C4-2B (cell line): ENCODE measurements at regions not wholly inside any gene's neighbourhood (a gene's known extent, or its start where the extent isn't known, plus 50 kb on each side); places are given as distances from the start of the nearest gene placed in this dataset.

ENCODE experiments used
- ZFX ChIP-seq: fragments of 450-650 bp; IDR thresholded peaks from 2 replicates; pipeline ENCODE4 v1.6.1; 2017
- TF ChIP-seq, protein P1 (sequence below): fragments of 450-650 bp; conservative IDR thresholded peaks from 2 replicates; pipeline ENCODE4 v1.5.1; 2017; ENCODE audit warnings: mild to moderate bottlenecking

DNA sequence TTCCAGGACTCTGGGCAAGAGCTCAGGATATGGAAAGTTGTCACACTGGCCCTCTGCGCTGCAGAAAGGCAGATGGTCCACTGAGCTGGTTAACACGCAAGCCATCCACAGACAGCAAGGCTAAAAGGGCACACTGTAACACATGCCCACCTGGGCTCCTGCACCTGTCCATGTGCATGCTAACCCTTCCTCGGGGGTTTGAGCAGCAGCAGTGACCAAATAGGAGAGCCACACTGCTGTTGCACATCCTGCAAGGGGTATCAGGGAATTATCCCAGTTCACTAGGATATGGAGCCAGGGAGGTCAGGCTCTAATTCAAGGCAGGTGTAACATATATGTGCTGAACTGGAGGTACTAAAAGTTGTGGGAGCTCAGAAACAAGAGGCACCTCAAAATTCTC is 471.0 kb upstream of the CDH5 start:
- TF ChIP-seq, protein P1, sequence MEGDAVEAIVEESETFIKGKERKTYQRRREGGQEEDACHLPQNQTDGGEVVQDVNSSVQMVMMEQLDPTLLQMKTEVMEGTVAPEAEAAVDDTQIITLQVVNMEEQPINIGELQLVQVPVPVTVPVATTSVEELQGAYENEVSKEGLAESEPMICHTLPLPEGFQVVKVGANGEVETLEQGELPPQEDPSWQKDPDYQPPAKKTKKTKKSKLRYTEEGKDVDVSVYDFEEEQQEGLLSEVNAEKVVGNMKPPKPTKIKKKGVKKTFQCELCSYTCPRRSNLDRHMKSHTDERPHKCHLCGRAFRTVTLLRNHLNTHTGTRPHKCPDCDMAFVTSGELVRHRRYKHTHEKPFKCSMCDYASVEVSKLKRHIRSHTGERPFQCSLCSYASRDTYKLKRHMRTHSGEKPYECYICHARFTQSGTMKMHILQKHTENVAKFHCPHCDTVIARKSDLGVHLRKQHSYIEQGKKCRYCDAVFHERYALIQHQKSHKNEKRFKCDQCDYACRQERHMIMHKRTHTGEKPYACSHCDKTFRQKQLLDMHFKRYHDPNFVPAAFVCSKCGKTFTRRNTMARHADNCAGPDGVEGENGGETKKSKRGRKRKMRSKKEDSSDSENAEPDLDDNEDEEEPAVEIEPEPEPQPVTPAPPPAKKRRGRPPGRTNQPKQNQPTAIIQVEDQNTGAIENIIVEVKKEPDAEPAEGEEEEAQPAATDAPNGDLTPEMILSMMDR = no peak
- no peak for TF ChIP-seq ZFX
